Liver (tissue), 8 donors: ENCODE measurements at regions not wholly inside any gene's neighbourhood (a gene's known extent, or its start where the extent isn't known, plus 50 kb on each side); places are given as distances from the start of the nearest gene placed in this dataset.

Experiments
- DNase-seq: peaks from one replicate; pipeline ENCODE4 v3.0.0-alpha.2; 2017; ENCODE audit warnings: low spot score
- H3K27ac ChIP-seq, 2 donors: one replicate each; pipeline ENCODE4 v1.7.0; 2013; ENCODE audit warnings: inconsistent platforms in 2 of 2, low read length in 2 of 2, control low read depth in 1 of 2, low read depth in 1 of 2, mild to moderate bottlenecking in 1 of 2
- H3K27me3 ChIP-seq, 4 donors: one replicate each; pipeline versions ENCODE4 v1.6.1 to v1.7.0; 2013; ENCODE audit warnings: low read length in 3 of 4, inconsistent platforms in 1 of 4, mild to moderate bottlenecking in 1 of 4, moderate library complexity in 1 of 4; ENCODE audit not compliant: control insufficient read depth in 4 of 4, insufficient read depth in 4 of 4
- H3K36me3 ChIP-seq, 4 donors: one replicate each; pipeline versions ENCODE4 v1.6.1 to v1.7.0; 2013; ENCODE audit warnings: low read length in 3 of 4, mild to moderate bottlenecking in 3 of 4, low read depth in 1 of 4, moderate library complexity in 1 of 4; ENCODE audit not compliant: control insufficient read depth in 4 of 4, insufficient read depth in 3 of 4
- H3K4me1 ChIP-seq, 4 donors: one replicate each; pipeline versions ENCODE4 v1.6.1 to v1.7.0; 2013; ENCODE audit warnings: low read length in 3 of 4, mild to moderate bottlenecking in 3 of 4, moderate library complexity in 1 of 4; ENCODE audit not compliant: control insufficient read depth in 4 of 4, insufficient read depth in 4 of 4
- H3K4me3 ChIP-seq, 3 donors: one replicate each; pipeline versions ENCODE4 v1.6.1 to v1.7.0; 2013; ENCODE audit warnings: low read length in 3 of 3, control low read depth in 1 of 3, low read depth in 1 of 3, mild to moderate bottlenecking in 1 of 3
- H3K9ac ChIP-seq, 2 donors: one replicate each; pipeline ENCODE4 v1.7.0; 2013; ENCODE audit warnings: low read length in 2 of 2, mild to moderate bottlenecking in 2 of 2, moderate library complexity in 2 of 2, control low read depth in 1 of 2, low read depth in 1 of 2
- H3K9me3 ChIP-seq, 4 donors: one replicate each; pipeline versions ENCODE4 v1.6.1 to v1.7.0; 2013; ENCODE audit warnings: low read length in 3 of 4; ENCODE audit not compliant: control insufficient read depth in 4 of 4
- EGR1 ChIP-seq, 2 donors: IDR thresholded peaks; 2 replicates each; pipeline ENCODE4 v1.6.1; 2016 to 2018; ENCODE audit warnings: antibody characterized with exemption in 2 of 2, low read depth in 2 of 2
- FOXA1 ChIP-seq: IDR thresholded peaks from 2 replicates; pipeline ENCODE4 v1.6.1; 2016; ENCODE audit warnings: antibody characterized with exemption
- FOXA2 ChIP-seq: IDR thresholded peaks from 2 replicates; pipeline ENCODE4 v1.6.1; 2016; ENCODE audit warnings: antibody characterized with exemption
- GABPA ChIP-seq, 2 donors: IDR thresholded peaks in 1 of 2; conservative IDR thresholded peaks in 1 of 2; 2 replicates each; pipeline ENCODE4 v1.6.1; 2016; ENCODE audit warnings: antibody characterized with exemption in 2 of 2, mild to moderate bottlenecking in 1 of 2, moderate library complexity in 1 of 2
- HNF4A ChIP-seq, 2 donors: conservative IDR thresholded peaks; 2 replicates each; pipeline ENCODE4 v1.6.1; 2016; ENCODE audit warnings: antibody characterized with exemption in 2 of 2, mild to moderate bottlenecking in 2 of 2
- HNF4G ChIP-seq: IDR thresholded peaks from 2 replicates; pipeline ENCODE4 v1.6.1; 2016; ENCODE audit warnings: antibody characterized with exemption
- JUND ChIP-seq, 2 donors: IDR thresholded peaks; 2 replicates each; pipeline ENCODE4 v1.6.1; 2016; ENCODE audit warnings: antibody characterized with exemption in 2 of 2
- NR2F2 ChIP-seq: IDR thresholded peaks from 2 replicates; pipeline ENCODE4 v1.6.1; 2016; ENCODE audit warnings: antibody characterized with exemption
- RAD21 ChIP-seq, 2 donors: IDR thresholded peaks; 2 replicates each; pipeline ENCODE4 v1.6.1; 2016; ENCODE audit warnings: antibody characterized with exemption in 2 of 2, mild to moderate bottlenecking in 2 of 2
- RXRA ChIP-seq, 2 donors: IDR thresholded peaks; 2 replicates each; pipeline ENCODE4 v1.6.1; 2017 to 2018; ENCODE audit warnings: antibody characterized with exemption in 2 of 2, mild to moderate bottlenecking in 1 of 2
- TAF1 ChIP-seq: conservative IDR thresholded peaks from 2 replicates; pipeline ENCODE4 v1.6.1; 2016; ENCODE audit warnings: antibody characterized with exemption, mild to moderate bottlenecking
- YY1 ChIP-seq: IDR thresholded peaks from 2 replicates; pipeline ENCODE4 v1.6.1; 2016; ENCODE audit warnings: antibody characterized with exemption, mild to moderate bottlenecking
- WGBS: extraction: QIAGEN DNeasy Blood & Tissue Kit; methylation state at CpG from one replicate; pipeline ENCODE4 v1.1.7; 2013; 5-methylcytosine and 5-hydroxymethylcytosine counted together
- TF ChIP-seq, protein P1 (sequence below): IDR thresholded peaks from 2 replicates; pipeline ENCODE4 v1.6.1; 2016; ENCODE audit warnings: antibody characterized with exemption, mild to moderate bottlenecking
- TF ChIP-seq, protein P2 (sequence below): IDR thresholded peaks from 2 replicates; pipeline ENCODE4 v1.6.1; 2016; ENCODE audit warnings: antibody characterized with exemption
- TF ChIP-seq, protein P3 (sequence below): IDR thresholded peaks from 2 replicates; pipeline ENCODE4 v1.6.1; 2016; ENCODE audit warnings: antibody characterized with exemption
- TF ChIP-seq, protein P4 (sequence below): fragments of 150-350 bp; IDR thresholded peaks from 2 replicates; pipeline ENCODE4 v1.5.1; 2017; ENCODE audit warnings: improper control_type of control experiment, low read depth, low read length; ENCODE audit not compliant: missing input control
- TF ChIP-seq, protein P5 (sequence below): IDR thresholded peaks from 2 replicates; pipeline ENCODE4 v1.6.1; 2016; ENCODE audit warnings: antibody characterized with exemption
- donor health status: healthy.
- donor health status: healthy.
- donor health status: healthy.
- donor health status: healthy.
- donor health status: healthy.

DNA sequence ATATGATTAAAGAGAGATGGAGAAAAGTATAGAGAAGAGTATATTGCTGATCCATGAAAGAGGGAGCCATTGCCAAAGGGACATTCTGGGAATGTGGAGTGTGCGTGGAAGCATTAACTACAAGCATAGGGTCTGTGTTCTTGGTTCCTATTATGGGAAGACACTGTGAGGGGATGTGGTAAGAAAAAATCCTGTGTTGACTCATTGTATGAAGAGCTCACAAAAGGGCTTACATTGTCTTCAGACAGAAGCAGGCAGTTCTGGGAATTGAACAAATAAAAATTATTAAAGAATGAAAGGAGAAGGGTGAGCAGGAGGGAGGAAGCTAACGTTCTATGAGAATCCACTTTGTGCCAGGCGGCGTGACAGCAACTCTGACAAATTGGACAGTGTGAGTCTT lies 250.4 kb upstream of the CHD1 start:
- Histone ChIP-seq H3K27ac (no peak overlapping the region), H3K4me1 (no peaks in the 10 kb centered on the region), H3K4me3 (no peak overlapping the region), H3K27me3 (peaks cover 0 to 3% (median 0%) of the 10 kb centered on the region in 4 donors), H3K9me3 (no peaks in the 10 kb centered on the region), H3K36me3 (no peaks in the 10 kb centered on the region), H3K9ac (no peak overlapping the region)
- 85% methylated on average over 4 of the region's 4 CpGs for WGBS
- no peak for DNase-seq
- TF ChIP-seq FOXA1 (no peak), EGR1 (IDR thresholded peaks at IDR 0.05; ENCODE audit: low read depth in 2 of 2) (no peak), TAF1 (no peak), HNF4G (no peak), RAD21 (IDR thresholded peaks at IDR 0.05) (no peak), GABPA (IDR thresholded peaks at IDR 0.05 in 1 of 2, conservative IDR thresholded peaks at IDR 0.05 in 1 of 2) (no peak), FOXA2 (no peak), HNF4A (conservative IDR thresholded peaks at IDR 0.05) (no peak), RXRA (IDR thresholded peaks at IDR 0.05) (no peak), JUND (IDR thresholded peaks at IDR 0.05) (no peak), YY1 (no peak), NR2F2 (no peak)
- TF ChIP-seq, protein P1, sequence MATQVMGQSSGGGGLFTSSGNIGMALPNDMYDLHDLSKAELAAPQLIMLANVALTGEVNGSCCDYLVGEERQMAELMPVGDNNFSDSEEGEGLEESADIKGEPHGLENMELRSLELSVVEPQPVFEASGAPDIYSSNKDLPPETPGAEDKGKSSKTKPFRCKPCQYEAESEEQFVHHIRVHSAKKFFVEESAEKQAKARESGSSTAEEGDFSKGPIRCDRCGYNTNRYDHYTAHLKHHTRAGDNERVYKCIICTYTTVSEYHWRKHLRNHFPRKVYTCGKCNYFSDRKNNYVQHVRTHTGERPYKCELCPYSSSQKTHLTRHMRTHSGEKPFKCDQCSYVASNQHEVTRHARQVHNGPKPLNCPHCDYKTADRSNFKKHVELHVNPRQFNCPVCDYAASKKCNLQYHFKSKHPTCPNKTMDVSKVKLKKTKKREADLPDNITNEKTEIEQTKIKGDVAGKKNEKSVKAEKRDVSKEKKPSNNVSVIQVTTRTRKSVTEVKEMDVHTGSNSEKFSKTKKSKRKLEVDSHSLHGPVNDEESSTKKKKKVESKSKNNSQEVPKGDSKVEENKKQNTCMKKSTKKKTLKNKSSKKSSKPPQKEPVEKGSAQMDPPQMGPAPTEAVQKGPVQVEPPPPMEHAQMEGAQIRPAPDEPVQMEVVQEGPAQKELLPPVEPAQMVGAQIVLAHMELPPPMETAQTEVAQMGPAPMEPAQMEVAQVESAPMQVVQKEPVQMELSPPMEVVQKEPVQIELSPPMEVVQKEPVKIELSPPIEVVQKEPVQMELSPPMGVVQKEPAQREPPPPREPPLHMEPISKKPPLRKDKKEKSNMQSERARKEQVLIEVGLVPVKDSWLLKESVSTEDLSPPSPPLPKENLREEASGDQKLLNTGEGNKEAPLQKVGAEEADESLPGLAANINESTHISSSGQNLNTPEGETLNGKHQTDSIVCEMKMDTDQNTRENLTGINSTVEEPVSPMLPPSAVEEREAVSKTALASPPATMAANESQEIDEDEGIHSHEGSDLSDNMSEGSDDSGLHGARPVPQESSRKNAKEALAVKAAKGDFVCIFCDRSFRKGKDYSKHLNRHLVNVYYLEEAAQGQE, result no peak
- TF ChIP-seq, protein P2, sequence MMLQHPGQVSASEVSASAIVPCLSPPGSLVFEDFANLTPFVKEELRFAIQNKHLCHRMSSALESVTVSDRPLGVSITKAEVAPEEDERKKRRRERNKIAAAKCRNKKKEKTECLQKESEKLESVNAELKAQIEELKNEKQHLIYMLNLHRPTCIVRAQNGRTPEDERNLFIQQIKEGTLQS, result no peak
- TF ChIP-seq, protein P3, sequence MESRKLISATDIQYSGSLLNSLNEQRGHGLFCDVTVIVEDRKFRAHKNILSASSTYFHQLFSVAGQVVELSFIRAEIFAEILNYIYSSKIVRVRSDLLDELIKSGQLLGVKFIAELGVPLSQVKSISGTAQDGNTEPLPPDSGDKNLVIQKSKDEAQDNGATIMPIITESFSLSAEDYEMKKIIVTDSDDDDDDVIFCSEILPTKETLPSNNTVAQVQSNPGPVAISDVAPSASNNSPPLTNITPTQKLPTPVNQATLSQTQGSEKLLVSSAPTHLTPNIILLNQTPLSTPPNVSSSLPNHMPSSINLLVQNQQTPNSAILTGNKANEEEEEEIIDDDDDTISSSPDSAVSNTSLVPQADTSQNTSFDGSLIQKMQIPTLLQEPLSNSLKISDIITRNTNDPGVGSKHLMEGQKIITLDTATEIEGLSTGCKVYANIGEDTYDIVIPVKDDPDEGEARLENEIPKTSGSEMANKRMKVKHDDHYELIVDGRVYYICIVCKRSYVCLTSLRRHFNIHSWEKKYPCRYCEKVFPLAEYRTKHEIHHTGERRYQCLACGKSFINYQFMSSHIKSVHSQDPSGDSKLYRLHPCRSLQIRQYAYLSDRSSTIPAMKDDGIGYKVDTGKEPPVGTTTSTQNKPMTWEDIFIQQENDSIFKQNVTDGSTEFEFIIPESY, result no peak
- TF ChIP-seq, protein P4, sequence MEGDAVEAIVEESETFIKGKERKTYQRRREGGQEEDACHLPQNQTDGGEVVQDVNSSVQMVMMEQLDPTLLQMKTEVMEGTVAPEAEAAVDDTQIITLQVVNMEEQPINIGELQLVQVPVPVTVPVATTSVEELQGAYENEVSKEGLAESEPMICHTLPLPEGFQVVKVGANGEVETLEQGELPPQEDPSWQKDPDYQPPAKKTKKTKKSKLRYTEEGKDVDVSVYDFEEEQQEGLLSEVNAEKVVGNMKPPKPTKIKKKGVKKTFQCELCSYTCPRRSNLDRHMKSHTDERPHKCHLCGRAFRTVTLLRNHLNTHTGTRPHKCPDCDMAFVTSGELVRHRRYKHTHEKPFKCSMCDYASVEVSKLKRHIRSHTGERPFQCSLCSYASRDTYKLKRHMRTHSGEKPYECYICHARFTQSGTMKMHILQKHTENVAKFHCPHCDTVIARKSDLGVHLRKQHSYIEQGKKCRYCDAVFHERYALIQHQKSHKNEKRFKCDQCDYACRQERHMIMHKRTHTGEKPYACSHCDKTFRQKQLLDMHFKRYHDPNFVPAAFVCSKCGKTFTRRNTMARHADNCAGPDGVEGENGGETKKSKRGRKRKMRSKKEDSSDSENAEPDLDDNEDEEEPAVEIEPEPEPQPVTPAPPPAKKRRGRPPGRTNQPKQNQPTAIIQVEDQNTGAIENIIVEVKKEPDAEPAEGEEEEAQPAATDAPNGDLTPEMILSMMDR, result no peak
- TF ChIP-seq, protein P5, sequence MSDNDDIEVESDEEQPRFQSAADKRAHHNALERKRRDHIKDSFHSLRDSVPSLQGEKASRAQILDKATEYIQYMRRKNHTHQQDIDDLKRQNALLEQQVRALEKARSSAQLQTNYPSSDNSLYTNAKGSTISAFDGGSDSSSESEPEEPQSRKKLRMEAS, result no peak

DNA sequence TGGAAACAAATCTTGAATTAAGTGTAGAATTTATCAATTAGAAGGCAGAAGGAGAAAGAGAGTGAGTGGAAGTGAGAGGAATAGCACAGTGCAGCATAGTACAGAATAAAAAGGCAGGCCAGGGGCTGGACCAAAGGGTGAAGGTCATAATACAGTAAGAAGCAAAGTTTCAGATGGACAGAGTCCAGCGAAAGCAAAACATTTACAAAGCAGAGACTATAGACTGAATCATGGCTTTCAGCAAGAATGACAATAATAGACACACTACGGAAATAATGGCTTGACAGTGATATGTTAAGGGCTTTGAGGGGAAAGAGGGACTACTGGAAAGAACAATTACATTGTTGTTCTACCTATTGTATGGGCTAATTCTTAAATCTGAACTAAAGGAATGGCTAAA lies 249.0 kb upstream of the CHD1 start:
- Histone ChIP-seq H3K4me3 (no peak overlapping the region), H3K27ac (no peak overlapping the region), H3K36me3 (no peaks in the 10 kb centered on the region), H3K4me1 (no peaks in the 10 kb centered on the region), H3K27me3 (peaks cover 0 to 3% (median 0%) of the 10 kb centered on the region in 4 donors), H3K9me3 (no peaks in the 10 kb centered on the region), H3K9ac (no peak overlapping the region)
- WGBS, result 58% methylated on average over 2 of the region's 2 CpGs
- no peak for DNase-seq
- TF ChIP-seq YY1 (no peak), FOXA2 (no peak), JUND (IDR thresholded peaks at IDR 0.05) (no peak), FOXA1 (no peak), GABPA (IDR thresholded peaks at IDR 0.05 in 1 of 2, conservative IDR thresholded peaks at IDR 0.05 in 1 of 2) (no peak), HNF4A (conservative IDR thresholded peaks at IDR 0.05) (no peak), RAD21 (IDR thresholded peaks at IDR 0.05) (no peak), EGR1 (IDR thresholded peaks at IDR 0.05; ENCODE audit: low read depth in 2 of 2) (no peak), TAF1 (no peak)
- TF ChIP-seq, protein P4, result no peak
- TF ChIP-seq, protein P2, result no peak
- TF ChIP-seq, protein P5, result no peak
